ENCODE measurements at regions not wholly inside any gene's neighbourhood (a gene's known extent, or its start where the extent isn't known, plus 50 kb on each side); places are given as distances from the start of the nearest gene placed in this dataset.

DNA sequence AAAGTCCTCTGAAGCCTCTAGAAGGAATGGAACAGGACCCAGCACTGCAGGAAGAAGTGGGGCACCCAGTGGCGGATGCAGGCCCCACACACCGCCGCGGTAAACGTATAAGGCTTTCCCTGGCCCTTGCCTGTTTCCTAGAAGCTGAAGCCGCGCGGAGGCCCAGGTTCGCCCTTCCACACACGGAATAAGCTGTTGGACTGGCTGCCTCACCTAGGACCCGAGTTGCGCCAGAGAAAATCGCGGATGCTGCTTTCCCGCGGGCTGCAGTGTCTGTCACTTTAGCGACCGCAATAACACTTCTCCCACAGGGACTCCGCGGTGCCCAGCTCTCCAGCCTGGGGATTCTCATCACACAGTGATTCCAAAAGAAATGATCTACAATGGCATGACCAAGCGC, 1736.9 kb downstream of the TP53TG3F start:
- TF ChIP-seq ZNF274 (IDR thresholded peaks at IDR 0.05; ENCODE audit: low read depth, low read length) (no peak), YY1 (IDR thresholded peaks at IDR 0.05; ENCODE audit: insufficient read depth, insufficient read length) (no peak)

Data from NT2/D1 (cell line).